OCI-LY3 (cell line): ENCODE measurements at regions not wholly inside any gene's neighbourhood (a gene's known extent, or its start where the extent isn't known, plus 50 kb on each side); places are given as distances from the start of the nearest gene placed in this dataset.

Experiments used
- H2AFZ ChIP-seq: fragments of 200-600, 300-600 bp; shearing (Covaris generic); 2 replicates; pipeline ENCODE4 v1.6.0; 2014; ENCODE audit warnings: antibody characterized with exemption, low read depth, low read length
- H3K27ac ChIP-seq: fragments of 200-600, 300-600 bp; sonication (generic); 2 replicates; pipeline ENCODE4 v1.5.1; 2014; ENCODE audit warnings: mild to moderate bottlenecking, low read length, moderate library complexity, mixed read lengths
- H3K27me3 ChIP-seq: fragments of 200-600, 300-600 bp; sonication (generic); 2 replicates; pipeline ENCODE4 v1.6.1; 2014; ENCODE audit warnings: low read depth, low read length, mixed read lengths
- H3K36me3 ChIP-seq: fragments of 200-600, 300-600 bp; sonication (generic); replicated peaks from 2 replicates; pipeline ENCODE3; 2014; ENCODE audit warnings: low read depth, low read length, mixed read lengths
- H3K4me1 ChIP-seq: fragments of 300-600, 200-600 bp; sonication (generic); 2 replicates; pipeline ENCODE4 v1.6.1; 2014; ENCODE audit warnings: low read length, mixed read lengths
- H3K4me2 ChIP-seq: fragments of 200-600, 300-600 bp; sonication (generic); 2 replicates; pipeline ENCODE4 v1.6.1; 2014; ENCODE audit warnings: low read length, mixed read lengths
- H3K4me3 ChIP-seq: fragments of 300-600, 200-600 bp; sonication (generic); 2 replicates; pipeline ENCODE4 v1.5.1; 2014; ENCODE audit warnings: antibody characterized with exemption, mild to moderate bottlenecking, low read length, moderate library complexity
- H3K79me2 ChIP-seq: fragments of 300-600, 200-600 bp; shearing (Covaris generic); 2 replicates; pipeline ENCODE4 v1.6.1; 2014; ENCODE audit warnings: mild to moderate bottlenecking, low read length, mixed read lengths
- H3K9ac ChIP-seq: fragments of 300-600, 200-600 bp; shearing (Covaris generic); 2 replicates; pipeline ENCODE4 v1.6.0; 2014; ENCODE audit warnings: mild to moderate bottlenecking, low read length, moderate library complexity
- H3K9me3 ChIP-seq: fragments of 200-600, 300-600 bp; shearing (Covaris generic); 2 replicates; pipeline ENCODE4 v1.6.1; 2014; ENCODE audit warnings: low read length, mixed read lengths; ENCODE audit not compliant: insufficient read depth
- H4K20me1 ChIP-seq: fragments of 200-600, 300-600 bp; sonication (generic); 2 replicates; pipeline ENCODE4 v1.6.1; 2016; ENCODE audit warnings: low read length, mixed read lengths; ENCODE audit not compliant: insufficient read depth
- EZH2phosphoT487 ChIP-seq: fragments of 200-600 bp; shearing (Covaris generic); IDR thresholded peaks from 2 replicates; pipeline ENCODE4 v1.6.1; 2018; ENCODE audit warnings: antibody characterized with exemption, mixed run types, low read depth
- TF ChIP-seq, protein P1 (sequence below): fragments of 200-600, 300-600 bp; sonication (generic); IDR thresholded peaks from 2 replicates; pipeline ENCODE4 v1.5.1; 2014; ENCODE audit warnings: antibody characterized with exemption, low read length, low read depth

- Histone ChIP-seq H3K36me3 (no peaks in the 10 kb centered on the region), H3K4me1 (no peaks in the 10 kb centered on the region), H3K79me2 (no peaks in the 10 kb centered on the region), H3K27ac (no peak overlapping the region), H4K20me1 (no peaks in the 10 kb centered on the region), H3K4me2 (no peak overlapping the region), H3K4me3 (no peak overlapping the region), H2AFZ (no peak overlapping the region), H3K9me3 (no peaks in the 10 kb centered on the region), H3K27me3 (no peaks in the 10 kb centered on the region), H3K9ac (no peak overlapping the region)
- TF ChIP-seq EZH2phosphoT487 = no peak
- TF ChIP-seq, protein P1, sequence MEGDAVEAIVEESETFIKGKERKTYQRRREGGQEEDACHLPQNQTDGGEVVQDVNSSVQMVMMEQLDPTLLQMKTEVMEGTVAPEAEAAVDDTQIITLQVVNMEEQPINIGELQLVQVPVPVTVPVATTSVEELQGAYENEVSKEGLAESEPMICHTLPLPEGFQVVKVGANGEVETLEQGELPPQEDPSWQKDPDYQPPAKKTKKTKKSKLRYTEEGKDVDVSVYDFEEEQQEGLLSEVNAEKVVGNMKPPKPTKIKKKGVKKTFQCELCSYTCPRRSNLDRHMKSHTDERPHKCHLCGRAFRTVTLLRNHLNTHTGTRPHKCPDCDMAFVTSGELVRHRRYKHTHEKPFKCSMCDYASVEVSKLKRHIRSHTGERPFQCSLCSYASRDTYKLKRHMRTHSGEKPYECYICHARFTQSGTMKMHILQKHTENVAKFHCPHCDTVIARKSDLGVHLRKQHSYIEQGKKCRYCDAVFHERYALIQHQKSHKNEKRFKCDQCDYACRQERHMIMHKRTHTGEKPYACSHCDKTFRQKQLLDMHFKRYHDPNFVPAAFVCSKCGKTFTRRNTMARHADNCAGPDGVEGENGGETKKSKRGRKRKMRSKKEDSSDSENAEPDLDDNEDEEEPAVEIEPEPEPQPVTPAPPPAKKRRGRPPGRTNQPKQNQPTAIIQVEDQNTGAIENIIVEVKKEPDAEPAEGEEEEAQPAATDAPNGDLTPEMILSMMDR = no peak
Observed at GRCh38 chr12:79522257-79522988, 168.3 kb downstream of the PAWR start.

DNA sequence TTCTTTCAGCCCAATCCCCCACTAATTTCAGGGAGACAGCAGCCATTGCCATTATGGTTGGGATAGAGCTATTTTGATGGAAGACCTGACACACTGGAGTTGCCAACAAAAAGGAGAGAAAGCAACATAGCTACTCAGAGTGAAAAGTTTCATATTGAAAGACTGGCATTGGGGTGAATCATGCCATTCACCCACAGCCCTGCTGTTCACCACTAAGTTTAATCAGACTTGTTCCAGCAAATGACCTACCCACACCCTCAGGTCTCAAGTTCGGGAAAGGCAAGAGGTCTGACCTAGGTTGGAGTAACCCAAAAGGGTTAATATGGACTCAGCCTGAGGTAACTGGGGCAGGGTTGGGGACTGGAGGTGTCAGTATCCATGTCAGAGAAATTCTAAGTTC is 169.2 kb downstream of the PAWR start:
- Histone ChIP-seq H3K36me3 (no peaks in the 10 kb centered on the region), H3K27me3 (no peaks in the 10 kb centered on the region), H4K20me1 (no peaks in the 10 kb centered on the region), H3K4me3 (no peak overlapping the region), H2AFZ (no peak overlapping the region), H3K79me2 (no peaks in the 10 kb centered on the region), H3K4me2 (no peak overlapping the region), H3K9me3 (no peaks in the 10 kb centered on the region), H3K4me1 (no peaks in the 10 kb centered on the region), H3K27ac (no peak overlapping the region), H3K9ac (no peak overlapping the region)
- TF ChIP-seq EZH2phosphoT487 = no peak

DNA sequence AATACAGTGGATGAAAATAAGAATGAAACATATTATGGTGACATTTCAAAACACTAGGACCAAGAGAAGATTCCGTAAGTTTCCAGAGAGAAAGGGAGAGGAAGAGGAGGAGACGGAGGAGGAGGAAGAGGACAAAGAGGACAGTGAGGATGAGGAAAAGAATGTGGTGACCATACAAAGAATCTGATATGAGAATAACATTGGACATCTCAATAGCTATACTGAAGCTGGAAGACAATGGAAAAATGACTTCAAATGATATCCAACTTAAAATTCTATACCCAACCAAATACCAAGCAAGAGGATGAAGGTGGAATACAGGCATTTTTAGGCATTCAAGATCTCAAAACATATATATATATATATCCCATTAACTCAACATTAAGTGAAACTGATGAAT is 173.4 kb downstream of the PAWR start:
- no peak overlapping the region for H3K4me3 ChIP-seq
- TF ChIP-seq, protein P1 = no peak
- TF ChIP-seq EZH2phosphoT487 = no peak
- H3K9me3 ChIP-seq = no peaks in the 10 kb centered on the region
- H3K4me1 ChIP-seq = no peaks in the 10 kb centered on the region
- H4K20me1 ChIP-seq = no peaks in the 10 kb centered on the region
- peaks cover 5% of the 10 kb centered on the region for H3K36me3 ChIP-seq
- no peaks in the 10 kb centered on the region for H3K79me2 ChIP-seq
- H2AFZ ChIP-seq = no peak overlapping the region
- no peak overlapping the region for H3K27ac ChIP-seq
- H3K9ac ChIP-seq = no peak overlapping the region
- H3K27me3 ChIP-seq = no peaks in the 10 kb centered on the region
- H3K4me2 ChIP-seq = no peak overlapping the region

- TF ChIP-seq, protein P1 = no peak
- no peak for TF ChIP-seq EZH2phosphoT487
- peaks cover 5% of the 10 kb centered on the region for H3K36me3 ChIP-seq
- H3K79me2 ChIP-seq = no peaks in the 10 kb centered on the region
- H3K4me2 ChIP-seq = no peak overlapping the region
- no peaks in the 10 kb centered on the region for H4K20me1 ChIP-seq
- no peaks in the 10 kb centered on the region for H3K9me3 ChIP-seq
- no peak overlapping the region for H3K27ac ChIP-seq
- H2AFZ ChIP-seq = no peak overlapping the region
- no peak overlapping the region for H3K4me3 ChIP-seq
- H3K4me1 ChIP-seq = no peaks in the 10 kb centered on the region
- no peak overlapping the region for H3K9ac ChIP-seq
- no peaks in the 10 kb centered on the region for H3K27me3 ChIP-seq
Observed at GRCh38 chr12:79515530-79515935, 175.2 kb downstream of the PAWR start.
